ENCODE measurements at regions not wholly inside any gene's neighbourhood (a gene's known extent, or its start where the extent isn't known, plus 50 kb on each side); places are given as distances from the start of the nearest gene placed in this dataset.

- Mint-ChIP-seq H3K4me1 (peaks cover 22 to 61% (median 56%) of the 10 kb centered on the region in 7 donors), H3K27me3 (peaks cover 0 to 3% (median 0%) of the 10 kb centered on the region in 5 donors), H3K27ac (peak overlapping the region in 1 of 9 donors; percentile 20), H3K4me3 (no peak overlapping the region), H3K9me3 (peaks cover 0 to 3% (median 0%) of the 10 kb centered on the region in 11 donors), H3K36me3 (peaks cover 0 to 23% (median 0%) of the 10 kb centered on the region in 5 donors)
- Histone ChIP-seq H3K36me3 (ENCODE audit: control insufficient read depth in 2 of 3, insufficient read depth in 3 of 3, low read length in 3 of 3) (no peaks in the 10 kb centered on the region), H3K27me3 (ENCODE audit: control insufficient read depth in 2 of 2, insufficient read depth in 2 of 2, low read length in 2 of 2) (no peaks in the 10 kb centered on the region), H3K4me3 (ENCODE audit: low read length) (no peak overlapping the region), H3K4me1 (ENCODE audit: control insufficient read depth in 2 of 2, insufficient read depth in 2 of 2, low read length in 2 of 2) (peaks cover 5% of the 10 kb centered on the region in 2 donors), H3K9me3 (ENCODE audit: control insufficient read depth in 2 of 3, low read length in 3 of 3) (no peaks in the 10 kb centered on the region), H3K27ac (ENCODE audit: low read depth, low read length) (no peak overlapping the region)
- no peak for ATAC-seq
- POLR2A ChIA-PET = no interaction called here
- CTCF ChIA-PET = interaction anchor here (1.4 kb wide), 1 partner anchor 15 kb away, joined by 8 read pairs; no protein-coding TSS in a partner anchor
- no peak for DNase-seq
- intact Hi-C loops (cut with micrococcal nuclease) = no loop called here
These were observed 531.4 kb downstream of the FUT8 start for GRCh38 chr14:65943916-65944410.

GRCh38 chr14:65945327-65945726, 532.8 kb downstream of the FUT8 start:
- H3K36me3 ChIP-seq (ENCODE audit: control insufficient read depth in 2 of 3, insufficient read depth in 3 of 3, low read length in 3 of 3) = no peaks in the 10 kb centered on the region
- Mint-ChIP-seq H3K36me3 (peaks cover 0 to 19% (median 0%) of the 10 kb centered on the region in 5 donors), H3K9me3 (peaks cover 0 to 7% (median 0%) of the 10 kb centered on the region in 11 donors), H3K4me1 (peaks cover 31 to 62% (median 56%) of the 10 kb centered on the region in 7 donors), H3K27ac (no peak overlapping the region), H3K27me3 (peaks cover 0 to 3% (median 0%) of the 10 kb centered on the region in 5 donors), H3K4me3 (no peak overlapping the region)
- peaks cover 12% of the 10 kb centered on the region in 2 donors for H3K4me1 ChIP-seq (ENCODE audit: control insufficient read depth in 2 of 2, insufficient read depth in 2 of 2, low read length in 2 of 2)
- intact Hi-C loops (cut with micrococcal nuclease) = no loop called here
- no peak for ATAC-seq
- DNase-seq = no peak
- H3K27me3 ChIP-seq (ENCODE audit: control insufficient read depth in 2 of 2, insufficient read depth in 2 of 2, low read length in 2 of 2) = no peaks in the 10 kb centered on the region
- H3K27ac ChIP-seq (ENCODE audit: low read depth, low read length) = no peak overlapping the region
- H3K4me3 ChIP-seq (ENCODE audit: low read length) = no peak overlapping the region
- H3K9me3 ChIP-seq (ENCODE audit: control insufficient read depth in 2 of 3, low read length in 3 of 3) = no peaks in the 10 kb centered on the region
- ChIA-PET CTCF (interaction anchor here (1.7 kb wide), 1 partner anchor 15 kb away, joined by 4 read pairs; no protein-coding TSS in a partner anchor), POLR2A (interaction anchor here (1.9 kb wide), 1 partner anchor 98 kb away, joined by 5 read pairs; no protein-coding TSS in a partner anchor)

- Histone ChIP-seq H3K27me3 (ENCODE audit: control insufficient read depth in 2 of 2, insufficient read depth in 2 of 2, low read length in 2 of 2) (no peaks in the 10 kb centered on the region), H3K36me3 (ENCODE audit: control insufficient read depth in 2 of 3, insufficient read depth in 3 of 3, low read length in 3 of 3) (no peaks in the 10 kb centered on the region), H3K27ac (ENCODE audit: low read depth, low read length) (no peak overlapping the region), H3K4me3 (ENCODE audit: low read length) (no peak overlapping the region), H3K9me3 (ENCODE audit: control insufficient read depth in 2 of 3, low read length in 3 of 3) (no peaks in the 10 kb centered on the region), H3K4me1 (ENCODE audit: control insufficient read depth in 2 of 2, insufficient read depth in 2 of 2, low read length in 2 of 2) (peaks cover 13 to 16% of the 10 kb centered on the region in 2 donors)
- H3K4me3 Mint-ChIP-seq = peak overlapping the region in 1 of 10 donors; percentile 35
- intact Hi-C loops (cut with micrococcal nuclease) = no loop called here
- peaks cover 0 to 23% (median 0%) of the 10 kb centered on the region in 5 donors for H3K36me3 Mint-ChIP-seq
- CTCF ChIA-PET = interaction anchor here (1.7 kb wide), 1 partner anchor 13 kb away, joined by 4 read pairs; no protein-coding TSS in a partner anchor
- POLR2A ChIA-PET = interaction anchor here (1.2 to 1.9 kb wide), 2 partner anchors 14 to 100 kb away, joined by 3 to 5 read pairs; no protein-coding TSS in a partner anchor
- H3K9me3 Mint-ChIP-seq = peaks cover 0 to 10% (median 0%) of the 10 kb centered on the region in 11 donors
- H3K27me3 Mint-ChIP-seq = peaks cover 0 to 2% (median 0%) of the 10 kb centered on the region in 5 donors
- ATAC-seq = no peak
- H3K4me1 Mint-ChIP-seq = peaks cover 34 to 71% (median 56%) of the 10 kb centered on the region in 7 donors
- peak overlapping the region in 4 of 9 donors; percentile 6 to 60 (median 24) for H3K27ac Mint-ChIP-seq
- DNase-seq = no peak
These were observed 534.0 kb downstream of the FUT8 start for GRCh38 chr14:65946494-65946893.

- Histone ChIP-seq H3K27ac (ENCODE audit: low read depth, low read length) (no peak overlapping the region), H3K9me3 (ENCODE audit: control insufficient read depth in 2 of 3, low read length in 3 of 3) (no peaks in the 10 kb centered on the region), H3K4me3 (ENCODE audit: low read length) (no peak overlapping the region), H3K27me3 (ENCODE audit: control insufficient read depth in 2 of 2, insufficient read depth in 2 of 2, low read length in 2 of 2) (no peaks in the 10 kb centered on the region), H3K36me3 (ENCODE audit: control insufficient read depth in 2 of 3, insufficient read depth in 3 of 3, low read length in 3 of 3) (no peaks in the 10 kb centered on the region), H3K4me1 (ENCODE audit: control insufficient read depth in 2 of 2, insufficient read depth in 2 of 2, low read length in 2 of 2) (peaks cover 13% of the 10 kb centered on the region in 2 donors)
- DNase-seq (no peak), ATAC-seq (no peak)
- no peaks in the 10 kb centered on the region for H3K27me3 Mint-ChIP-seq
- peak overlapping the region in 3 of 9 donors; percentile 24 to 51 (median 34) for H3K27ac Mint-ChIP-seq
- ChIA-PET CTCF (interaction anchor here (1.4 to 4.2 kb wide), 4 partner anchors 12 to 124 kb away, joined by 3 to 28 read pairs (median 6); no protein-coding TSS in a partner anchor), POLR2A (no interaction called here)
- H3K9me3 Mint-ChIP-seq = peaks cover 0 to 10% (median 0%) of the 10 kb centered on the region in 11 donors
- peaks cover 34 to 63% (median 50%) of the 10 kb centered on the region in 7 donors for H3K4me1 Mint-ChIP-seq
- no peak overlapping the region for H3K4me3 Mint-ChIP-seq
- peaks cover 0 to 29% (median 0%) of the 10 kb centered on the region in 5 donors for H3K36me3 Mint-ChIP-seq
- intact Hi-C loops (cut with micrococcal nuclease) = no loop called here
These were observed 535.8 kb downstream of the FUT8 start for GRCh38 chr14:65948302-65948701.

- Histone ChIP-seq H3K27ac (ENCODE audit: low read depth, low read length) (no peak overlapping the region), H3K27me3 (ENCODE audit: control insufficient read depth in 2 of 2, insufficient read depth in 2 of 2, low read length in 2 of 2) (no peaks in the 10 kb centered on the region), H3K9me3 (ENCODE audit: control insufficient read depth in 2 of 3, low read length in 3 of 3) (no peaks in the 10 kb centered on the region), H3K4me3 (ENCODE audit: low read length) (no peak overlapping the region), H3K4me1 (ENCODE audit: control insufficient read depth in 2 of 2, insufficient read depth in 2 of 2, low read length in 2 of 2) (peaks cover 12 to 13% of the 10 kb centered on the region in 2 donors), H3K36me3 (ENCODE audit: control insufficient read depth in 2 of 3, insufficient read depth in 3 of 3, low read length in 3 of 3) (no peaks in the 10 kb centered on the region)
- ATAC-seq (no peak), DNase-seq (peak in 1 of 9 donors; percentile 37)
- H3K27ac Mint-ChIP-seq = peak overlapping the region in 5 of 9 donors; percentile 28 to 85 (median 43)
- ChIA-PET POLR2A (interaction anchor here (0.8 to 1.6 kb wide), 3 partner anchors 8 to 127 kb away, joined by 3 to 4 read pairs (median 4); no protein-coding TSS in a partner anchor), CTCF (interaction anchor here (0.6 to 4.2 kb wide), 5 partner anchors 9 to 125 kb away, joined by 3 to 28 read pairs (median 6); no protein-coding TSS in a partner anchor)
- peaks cover 28 to 56% (median 35%) of the 10 kb centered on the region in 7 donors for H3K4me1 Mint-ChIP-seq
- peak overlapping the region in 5 of 10 donors; percentile 0 to 59 (median 11) for H3K4me3 Mint-ChIP-seq
- intact Hi-C loops (cut with micrococcal nuclease) = loop anchor here (1.0 to 10.0 kb wide), 3 partner anchors 13 to 215 kb away; no protein-coding TSS in a partner anchor
- H3K27me3 Mint-ChIP-seq = no peaks in the 10 kb centered on the region
- H3K36me3 Mint-ChIP-seq = peaks cover 0 to 33% (median 0%) of the 10 kb centered on the region in 5 donors
- peaks cover 0 to 17% (median 0%) of the 10 kb centered on the region in 11 donors for H3K9me3 Mint-ChIP-seq
These were observed 536.3 kb upstream of the CCDC196 start for GRCh38 chr14:65949711-65950516.

- POLR2A ChIA-PET = interaction anchor here (0.9 kb wide), 1 partner anchor 110 kb away, joined by 4 read pairs; no protein-coding TSS in a partner anchor
- Mint-ChIP-seq H3K27ac (no peak overlapping the region), H3K4me1 (peaks cover 13 to 38% (median 28%) of the 10 kb centered on the region in 7 donors), H3K9me3 (peaks cover 0 to 12% (median 0%) of the 10 kb centered on the region in 11 donors), H3K36me3 (peaks cover 0 to 24% (median 0%) of the 10 kb centered on the region in 5 donors), H3K4me3 (no peak overlapping the region), H3K27me3 (no peaks in the 10 kb centered on the region)
- ATAC-seq = no peak
- DNase-seq = no peak
- Histone ChIP-seq H3K4me1 (ENCODE audit: control insufficient read depth in 2 of 2, insufficient read depth in 2 of 2, low read length in 2 of 2) (peaks cover 20 to 23% of the 10 kb centered on the region in 2 donors), H3K27ac (ENCODE audit: low read depth, low read length) (no peak overlapping the region), H3K9me3 (ENCODE audit: control insufficient read depth in 2 of 3, low read length in 3 of 3) (no peaks in the 10 kb centered on the region), H3K4me3 (ENCODE audit: low read length) (no peak overlapping the region), H3K27me3 (ENCODE audit: control insufficient read depth in 2 of 2, insufficient read depth in 2 of 2, low read length in 2 of 2) (no peaks in the 10 kb centered on the region), H3K36me3 (ENCODE audit: control insufficient read depth in 2 of 3, insufficient read depth in 3 of 3, low read length in 3 of 3) (no peaks in the 10 kb centered on the region)
- CTCF ChIA-PET = interaction anchor here (0.6 to 0.7 kb wide), 2 partner anchors 139 to 142 kb away, joined by 3 to 4 read pairs; no protein-coding TSS in a partner anchor
- intact Hi-C loops (cut with micrococcal nuclease) = loop anchor here (5.0 to 10.0 kb wide), 3 partner anchors 93 to 220 kb away; no protein-coding TSS in a partner anchor
These were observed 531.2 kb upstream of the CCDC196 start for GRCh38 chr14:65954942-65955341.

Measured in naive thymus-derived CD4-positive, alpha-beta T cell (primary cell).